ENCODE measurements at regions not wholly inside any gene's neighbourhood (a gene's known extent, or its start where the extent isn't known, plus 50 kb on each side); places are given as distances from the start of the nearest gene placed in this dataset.

GRCh38 chr3:188085584-188086560 is 68.1 kb upstream of the LPP start:
- Mint-ChIP-seq H3K27me3 (ENCODE audit: low read depth) (no peaks in the 10 kb centered on the region), H3K4me1 (no peaks in the 10 kb centered on the region), H3K9me3 (no peaks in the 10 kb centered on the region), H3K4me3 (no peak overlapping the region), H3K27ac (ENCODE audit: unreplicated experiment) (no peak overlapping the region), H3K36me3 (ENCODE audit: low read depth) (no peaks in the 10 kb centered on the region)
- no peak for TF ChIP-seq CTCF (conservative IDR thresholded peaks at IDR 0.05)
- DNase-seq (ENCODE audit: low read depth, low spot score) = no peak

DNA sequence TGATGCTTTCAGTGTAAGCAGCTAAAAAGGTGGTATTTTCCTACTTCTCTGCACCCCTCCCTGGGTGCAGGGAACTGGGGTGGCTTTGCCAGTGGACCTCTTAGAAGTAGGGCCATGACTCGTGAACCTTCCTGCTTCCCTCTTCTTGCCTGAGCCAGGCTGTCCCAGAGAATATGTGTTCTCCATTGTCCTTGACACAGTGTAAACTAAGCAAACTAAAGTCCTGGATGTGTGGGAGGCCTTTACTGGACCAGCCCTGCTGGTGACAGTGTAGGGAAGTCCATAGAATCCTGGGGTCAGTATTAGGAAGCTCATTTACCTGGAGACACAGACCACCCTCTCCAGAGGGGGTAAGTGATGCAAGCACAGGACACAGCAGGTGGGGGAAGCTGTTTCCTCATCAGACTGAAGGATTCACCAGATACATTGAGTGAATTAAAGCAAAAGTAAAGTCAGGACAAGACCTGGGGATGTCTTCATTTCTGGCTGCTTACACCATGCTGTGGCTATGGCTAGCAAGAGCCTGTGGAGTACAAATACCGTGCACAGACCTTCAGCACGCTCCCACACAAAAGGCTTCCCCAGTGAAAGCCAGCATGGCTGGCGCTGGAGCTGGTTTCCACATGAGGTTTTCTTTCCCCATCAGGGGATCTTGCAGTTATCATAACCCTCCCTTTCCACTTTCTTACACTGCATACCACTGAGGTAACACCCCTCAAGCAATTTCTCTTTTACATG is 64.8 kb upstream of the LPP start:
- Mint-ChIP-seq H3K36me3 (ENCODE audit: low read depth) (no peaks in the 10 kb centered on the region), H3K27ac (ENCODE audit: unreplicated experiment) (no peak overlapping the region), H3K4me1 (no peaks in the 10 kb centered on the region), H3K4me3 (no peak overlapping the region), H3K9me3 (no peaks in the 10 kb centered on the region), H3K27me3 (ENCODE audit: low read depth) (no peaks in the 10 kb centered on the region)
- no peak for DNase-seq (ENCODE audit: low read depth, low spot score)
- TF ChIP-seq CTCF (conservative IDR thresholded peaks at IDR 0.05) = no peak

GRCh38 chr3:188090620-188091309 is 63.2 kb upstream of the LPP start:
- Mint-ChIP-seq H3K9me3 (no peaks in the 10 kb centered on the region), H3K27ac (ENCODE audit: unreplicated experiment) (no peak overlapping the region), H3K36me3 (ENCODE audit: low read depth) (no peaks in the 10 kb centered on the region), H3K4me1 (no peaks in the 10 kb centered on the region), H3K27me3 (ENCODE audit: low read depth) (no peaks in the 10 kb centered on the region), H3K4me3 (no peak overlapping the region)
- TF ChIP-seq CTCF (conservative IDR thresholded peaks at IDR 0.05) = no peak
- DNase-seq (ENCODE audit: low read depth, low spot score) = no peak

GRCh38 chr3:188091746-188092145 is 62.2 kb upstream of the LPP start:
- Mint-ChIP-seq H3K4me1 (no peaks in the 10 kb centered on the region), H3K9me3 (no peaks in the 10 kb centered on the region), H3K4me3 (no peak overlapping the region), H3K27me3 (ENCODE audit: low read depth) (no peaks in the 10 kb centered on the region), H3K27ac (ENCODE audit: unreplicated experiment) (no peak overlapping the region), H3K36me3 (ENCODE audit: low read depth) (no peaks in the 10 kb centered on the region)
- no peak for TF ChIP-seq CTCF (conservative IDR thresholded peaks at IDR 0.05)
- DNase-seq (ENCODE audit: low read depth, low spot score) = no peak

DNA sequence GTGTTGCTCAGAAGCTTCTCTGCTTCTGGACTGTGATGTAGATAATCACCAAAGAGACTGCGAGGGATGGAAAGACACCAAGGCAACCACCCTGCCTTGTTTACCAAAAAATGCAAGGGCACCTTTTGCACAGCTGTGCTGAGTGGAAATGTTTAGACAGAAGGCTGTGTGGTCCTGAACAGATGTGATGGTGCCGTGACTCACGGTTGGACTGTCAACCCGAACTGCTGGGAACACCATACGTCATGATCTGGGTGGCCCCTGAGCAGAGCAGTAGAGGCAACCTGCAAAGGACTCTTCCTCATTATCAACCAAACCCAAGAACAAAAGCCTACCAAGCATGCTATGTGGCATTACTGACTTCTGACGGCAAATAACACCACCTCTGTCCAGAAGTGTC is 61.3 kb upstream of the LPP start:
- H3K36me3 Mint-ChIP-seq (ENCODE audit: low read depth) = no peaks in the 10 kb centered on the region
- no peak for DNase-seq (ENCODE audit: low read depth, low spot score)
- H3K4me1 Mint-ChIP-seq = no peaks in the 10 kb centered on the region
- TF ChIP-seq CTCF (conservative IDR thresholded peaks at IDR 0.05) = no peak
- no peaks in the 10 kb centered on the region for H3K9me3 Mint-ChIP-seq
- no peak overlapping the region for H3K27ac Mint-ChIP-seq (ENCODE audit: unreplicated experiment)
- no peak overlapping the region for H3K4me3 Mint-ChIP-seq
- H3K27me3 Mint-ChIP-seq (ENCODE audit: low read depth) = no peaks in the 10 kb centered on the region

All from neural crest cell (in vitro differentiated cells).